ENCODE measurements at regions not wholly inside any gene's neighbourhood (a gene's known extent, or its start where the extent isn't known, plus 50 kb on each side); places are given as distances from the start of the nearest gene placed in this dataset.
"Not testable (repeated sequence)": the region's sequence is repeated elsewhere in the genome, so short reads cannot be mapped to it uniquely, and the experiment has no call there.

DNA sequence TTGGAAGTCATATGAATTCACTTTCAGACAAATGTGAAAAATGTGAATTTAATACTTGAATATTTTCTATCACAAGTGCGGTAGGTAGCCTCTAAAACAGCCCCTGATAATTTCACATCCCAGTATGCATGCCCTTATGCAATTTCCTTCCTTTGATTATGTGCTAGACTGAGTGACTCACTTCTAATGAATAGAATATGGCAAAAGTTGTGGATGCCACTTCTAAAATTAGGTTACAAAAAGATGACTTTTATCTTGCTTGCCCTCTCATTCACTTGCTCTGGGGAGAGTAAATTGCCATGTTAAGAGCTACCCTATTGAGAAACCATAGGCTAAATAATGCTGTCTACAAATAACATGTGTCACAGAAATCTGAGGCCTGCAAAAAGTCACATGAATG is 402.5 kb upstream of the PCDH9 start:
- DNase-seq = no peak

DNA sequence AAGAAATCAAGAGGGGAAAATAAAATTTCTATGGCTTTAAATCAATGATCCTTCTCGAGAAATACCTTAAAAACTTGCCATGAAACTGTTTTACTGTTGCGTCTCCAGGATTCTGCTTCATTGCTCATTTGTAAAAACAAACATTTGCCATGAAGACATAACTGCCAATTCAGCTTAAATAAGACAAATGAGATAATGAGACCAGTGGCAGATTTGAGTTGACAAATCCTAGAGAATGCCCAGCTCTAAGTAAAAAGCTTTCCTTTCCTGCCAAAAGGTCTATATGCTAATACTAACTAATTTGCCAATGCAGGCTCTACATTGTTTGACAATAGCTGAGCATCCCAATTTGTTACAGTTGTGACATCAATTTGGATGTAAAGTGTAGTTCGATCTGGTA is 400.5 kb upstream of the PCDH9 start:
- no peak for DNase-seq

DNA sequence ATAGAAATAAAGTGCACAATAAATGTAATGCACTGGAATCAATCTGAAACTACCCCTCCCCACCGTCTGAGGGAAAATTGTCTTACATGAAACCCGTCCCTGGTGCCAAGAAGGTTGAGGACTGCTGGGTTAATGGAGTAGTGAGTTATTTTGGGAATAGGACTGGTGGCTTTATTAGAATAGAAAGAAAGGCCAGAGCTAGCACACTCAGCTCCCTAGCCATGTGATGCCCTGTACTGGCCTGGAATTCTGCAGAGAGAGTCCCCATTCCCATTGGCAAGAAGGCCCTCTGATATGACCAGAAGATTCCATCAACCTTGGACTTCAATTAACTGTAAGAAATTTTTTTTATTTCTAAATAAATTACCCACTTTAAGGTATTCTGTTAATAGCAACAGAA is 393.5 kb upstream of the PCDH9 start:
- no peak for DNase-seq

DNA sequence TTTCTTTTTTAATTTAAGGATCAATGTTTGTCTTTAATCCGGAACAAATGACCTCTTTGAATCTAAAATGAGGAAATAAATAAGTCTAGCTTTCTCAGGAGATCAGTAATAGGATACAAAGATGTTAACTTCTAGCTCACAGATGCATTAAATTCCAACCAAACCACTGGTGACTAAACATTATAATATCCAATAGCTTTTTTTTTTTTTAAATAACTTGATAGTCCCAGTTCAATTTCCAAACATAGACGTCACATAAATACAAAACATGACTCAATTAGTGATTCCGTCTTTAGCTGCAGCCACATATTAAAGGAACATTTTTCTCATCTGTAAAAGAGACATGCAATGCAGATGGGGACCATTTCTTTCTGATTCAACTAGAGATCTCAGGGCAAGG is 390.5 kb upstream of the PCDH9 start:
- no peak for DNase-seq

DNA sequence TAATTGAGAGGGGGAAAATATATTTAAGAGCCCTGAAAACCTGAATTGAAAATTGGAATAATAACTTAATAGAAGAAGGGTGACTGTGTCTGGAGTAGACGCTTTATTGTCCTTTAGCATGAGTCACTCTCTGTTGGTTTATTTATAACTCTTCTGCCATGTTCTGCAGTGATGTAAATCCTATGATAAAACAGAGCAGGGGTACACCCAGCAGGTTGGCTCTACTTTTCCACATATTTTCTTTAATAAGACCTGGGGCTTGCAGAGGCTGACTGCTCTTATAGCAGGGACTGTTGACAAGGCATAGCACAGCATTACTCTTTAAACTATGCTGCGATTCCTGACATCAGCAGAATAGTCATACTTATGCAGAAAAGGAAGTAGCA is 389.9 kb upstream of the PCDH9 start:
- DNase-seq = no peak

DNA sequence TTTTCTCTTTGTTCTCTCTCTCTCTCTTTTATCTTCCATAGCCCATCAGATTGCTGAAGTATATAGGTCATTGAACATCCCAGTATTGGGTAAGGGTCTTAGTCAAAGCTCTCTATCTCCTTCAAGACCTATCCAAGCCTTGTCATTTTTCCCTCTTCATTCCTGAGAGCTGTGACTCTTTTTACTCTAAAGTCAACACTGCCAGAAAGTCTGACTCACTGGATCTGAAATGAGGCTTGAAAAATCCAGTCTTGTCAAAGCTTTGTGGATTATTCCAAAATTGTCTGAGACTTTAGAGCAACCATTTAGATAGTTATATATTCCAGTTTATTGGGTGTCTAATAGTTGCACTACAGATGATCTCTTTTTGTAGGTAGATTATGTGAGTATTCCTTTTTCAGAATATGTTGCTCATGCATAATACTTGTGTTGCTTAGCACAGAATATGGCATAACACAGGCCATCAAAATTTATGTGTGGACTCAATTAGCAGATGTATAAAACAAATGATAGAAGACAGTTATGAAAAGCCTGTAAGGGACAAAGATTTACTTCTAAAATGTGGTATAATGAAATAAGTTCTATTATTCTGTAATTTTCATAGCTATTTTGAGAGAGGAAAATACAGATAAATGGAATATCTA is 389.3 kb upstream of the PCDH9 start:
- DNase-seq = no peak

DNA sequence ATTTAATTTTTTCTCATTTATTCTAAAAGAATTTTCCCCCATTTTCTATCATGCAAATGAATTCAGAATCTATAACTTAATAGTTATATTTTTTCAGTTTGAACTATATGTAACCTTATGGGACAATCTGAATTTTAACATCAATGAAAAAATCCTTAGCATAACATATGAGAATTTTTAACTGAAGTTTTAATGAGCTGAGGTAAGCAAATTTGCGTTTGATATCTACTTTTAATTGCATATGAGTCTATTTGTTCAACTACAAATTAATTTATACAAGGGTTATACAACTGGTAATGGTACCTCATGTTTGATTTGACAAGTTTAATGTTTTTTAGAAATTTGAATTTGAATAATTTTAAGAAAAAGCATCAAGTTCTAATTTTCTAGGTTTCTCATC is 384.4 kb upstream of the PCDH9 start:
- no peak for DNase-seq

DNA sequence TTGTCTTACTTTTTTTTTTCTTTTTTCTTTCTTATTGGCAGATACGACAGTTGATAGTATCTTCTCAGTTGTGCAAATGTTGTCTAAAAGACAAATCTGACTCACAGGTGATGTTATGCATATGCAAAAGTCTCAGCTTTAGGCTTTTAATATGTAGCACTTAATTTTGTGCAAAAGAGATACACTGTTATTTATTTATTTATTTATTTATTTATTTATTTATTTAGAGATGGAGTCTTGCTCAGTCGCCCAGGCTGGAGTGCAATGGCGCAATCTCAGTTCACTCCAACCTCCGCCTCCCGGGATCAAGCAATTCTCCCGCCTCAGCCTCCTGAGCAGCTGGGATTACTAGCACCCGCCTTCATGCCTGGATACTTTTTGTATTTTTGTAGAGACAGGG is 383.9 kb upstream of the PCDH9 start:
- no peak for DNase-seq

DNA sequence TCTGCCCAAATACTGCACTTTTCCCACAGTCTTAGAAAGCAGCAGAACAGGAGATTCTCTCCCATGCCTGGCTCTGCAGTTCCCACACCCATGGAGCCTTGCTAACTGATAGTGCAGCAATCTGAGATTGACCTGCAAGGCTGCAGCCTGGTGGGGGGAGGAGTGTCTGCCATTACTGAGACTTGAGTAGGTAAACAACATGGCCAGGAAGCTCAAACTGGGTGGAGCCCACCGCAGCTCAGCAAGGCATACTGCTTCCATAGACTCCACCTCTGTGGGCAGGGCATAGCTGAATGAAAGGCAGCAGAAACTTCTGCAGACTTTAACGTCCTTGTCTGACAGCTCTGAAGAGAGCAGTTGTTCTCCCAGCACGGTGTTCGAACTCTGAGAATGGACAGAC is 358.5 kb upstream of the PCDH9 start:
- no peak for DNase-seq

DNA sequence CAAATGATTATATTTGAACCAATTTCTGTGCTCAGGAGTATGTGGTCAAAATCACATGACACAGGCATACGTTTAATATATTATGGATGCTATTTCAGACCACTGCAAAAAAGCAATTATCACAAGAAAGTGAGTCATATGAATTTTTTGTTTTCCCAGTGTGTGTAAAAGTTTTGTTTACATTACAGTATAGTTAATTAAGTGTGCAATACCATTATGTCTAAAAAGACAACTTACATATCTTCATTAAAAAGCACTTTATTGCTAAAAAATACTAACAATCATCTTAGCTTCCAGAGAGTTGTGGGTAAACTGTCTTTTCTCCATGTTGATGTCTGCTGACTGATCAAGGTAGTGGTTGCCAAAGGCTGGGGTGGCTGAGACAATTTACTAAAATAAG is 347.2 kb upstream of the PCDH9 start:
- DNase-seq = no peak

DNA sequence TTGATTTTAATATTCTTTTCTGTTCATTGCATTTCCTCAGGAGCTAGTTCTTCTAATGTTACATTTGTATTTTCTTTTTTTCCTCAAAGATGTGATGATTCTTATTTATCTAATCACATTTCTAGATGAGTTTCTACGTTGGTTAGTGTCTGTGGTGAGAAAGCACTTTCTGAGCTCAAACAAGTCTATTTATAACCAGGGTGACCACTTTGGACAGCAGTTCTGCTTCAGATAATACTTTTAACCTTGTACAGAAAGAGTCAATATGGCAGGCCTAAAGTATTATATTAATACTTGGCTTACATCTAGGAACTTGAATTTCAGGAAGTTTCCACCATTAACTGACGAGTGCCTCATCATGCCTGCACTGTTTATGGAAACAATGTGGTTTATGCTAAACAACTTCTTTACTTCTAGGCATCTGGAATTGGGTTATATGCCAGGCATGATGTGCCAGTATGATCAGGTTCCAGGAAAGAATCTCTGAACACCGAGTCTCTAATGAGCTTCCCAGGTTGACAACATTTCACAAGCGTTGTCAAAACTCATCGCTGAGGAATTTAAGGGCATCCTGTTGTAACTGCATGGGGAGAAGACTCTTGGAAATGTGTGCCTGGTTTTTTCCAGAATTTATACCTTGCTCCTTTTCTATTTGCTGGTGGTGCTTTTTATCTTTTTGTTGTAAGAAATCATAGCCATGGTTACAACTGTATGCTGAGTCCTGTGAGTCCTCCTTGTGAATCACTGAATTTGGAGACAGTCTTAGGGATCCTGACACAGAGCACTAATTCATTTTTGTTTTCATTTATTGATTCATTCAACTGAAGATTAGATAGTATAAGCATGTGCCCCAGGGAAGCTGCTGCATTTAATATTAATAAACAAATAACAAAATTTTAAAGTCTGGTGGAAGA is 344.4 kb upstream of the PCDH9 start:
- no peak for DNase-seq

DNA sequence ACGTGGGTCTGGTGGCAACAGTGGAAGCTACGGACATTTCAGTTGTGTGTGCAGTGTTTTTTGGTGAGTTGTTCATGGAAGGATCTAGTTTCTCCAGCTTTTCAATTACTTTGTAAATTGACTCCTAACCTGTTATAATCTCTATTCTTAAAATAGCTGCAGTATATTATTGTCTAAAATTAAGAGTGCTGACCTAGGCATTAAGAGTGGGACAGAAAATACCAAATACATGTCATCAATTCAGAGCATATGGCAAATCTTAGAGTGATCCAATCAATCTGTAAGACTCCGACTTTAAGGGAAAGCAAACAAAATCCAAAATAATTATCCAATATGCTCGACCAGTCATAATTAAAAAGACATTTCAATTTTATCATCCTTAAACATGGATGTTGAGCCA is 338.1 kb upstream of the PCDH9 start:
- no peak for DNase-seq

DNA sequence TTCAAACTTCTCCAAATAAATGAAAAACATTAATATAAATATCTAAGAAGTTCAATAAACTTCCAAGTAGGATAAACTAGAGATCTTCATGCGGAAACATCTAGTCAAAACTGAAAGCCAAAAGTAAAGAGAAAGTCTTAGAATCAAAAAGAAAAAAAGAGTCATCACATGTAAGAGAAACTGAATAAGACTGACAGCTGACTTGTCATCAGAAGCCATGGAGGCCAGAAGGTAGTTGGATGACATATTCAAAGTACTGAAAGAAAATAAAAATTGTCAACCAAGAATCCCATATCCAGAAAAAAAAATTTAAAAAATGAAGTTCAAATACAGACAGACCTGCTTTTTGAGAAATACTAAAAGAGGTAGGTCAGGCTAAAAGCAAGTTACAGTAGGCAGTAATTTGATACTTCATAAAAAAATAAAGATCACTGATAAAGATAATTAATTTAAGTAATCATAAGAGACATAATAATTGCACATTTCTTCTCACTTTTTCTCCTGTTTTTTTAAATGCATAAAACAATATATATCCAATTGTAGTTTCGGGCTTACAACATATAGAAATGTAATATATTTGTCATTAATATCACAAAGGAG is 327.6 kb upstream of the PCDH9 start:
- DNase-seq = no peak

DNA sequence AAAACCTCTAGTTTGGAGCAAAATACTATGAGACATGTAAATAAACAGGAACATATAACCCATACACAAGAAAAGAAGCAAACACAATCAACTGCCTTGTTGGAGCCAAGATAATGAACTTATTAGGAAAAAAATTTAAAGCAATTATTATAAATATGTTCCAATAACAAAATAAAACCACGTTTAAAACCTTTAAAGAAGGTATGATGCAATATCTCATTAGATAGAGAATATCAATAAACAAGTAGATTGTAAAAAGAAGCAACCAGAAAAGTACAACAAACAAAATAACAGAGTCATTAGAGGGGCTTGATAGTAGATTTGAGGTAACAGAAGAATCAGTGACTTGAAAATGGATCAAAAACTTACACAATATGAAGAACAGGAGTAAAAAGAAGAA is 327.0 kb upstream of the PCDH9 start:
- no peak for DNase-seq

DNA sequence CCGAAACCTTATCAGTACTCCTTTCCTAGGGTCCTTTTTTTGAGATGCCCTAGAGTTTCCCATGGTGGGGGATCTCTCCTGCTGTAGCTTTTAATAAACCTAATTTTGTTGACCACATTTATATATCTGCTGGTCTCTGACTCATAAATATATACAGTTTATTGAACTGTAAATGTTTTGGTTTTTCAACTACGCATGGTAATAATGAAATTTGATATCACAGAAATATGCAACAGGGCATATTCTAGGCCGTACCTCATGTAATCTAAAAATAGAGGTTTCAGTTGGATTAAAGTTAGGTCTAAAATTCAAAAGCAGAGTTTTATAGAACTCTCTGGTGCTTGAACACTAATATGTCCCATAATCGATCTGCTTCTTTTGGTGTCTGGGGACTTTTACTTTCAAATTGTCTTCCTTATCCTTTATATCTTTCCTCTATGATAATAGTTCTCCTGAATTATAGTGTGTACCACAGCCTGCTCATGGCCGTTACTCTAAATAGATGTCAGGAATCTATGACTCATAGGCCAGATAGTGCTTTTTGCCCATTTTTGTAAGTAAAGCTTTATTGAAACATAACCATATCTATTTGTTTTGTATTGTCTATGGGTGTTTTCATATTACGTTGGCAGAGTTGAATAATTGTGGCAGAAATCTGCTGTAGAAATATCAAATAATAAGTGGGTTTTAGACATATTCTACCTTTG is 324.8 kb upstream of the PCDH9 start:
- no peak for DNase-seq

DNA sequence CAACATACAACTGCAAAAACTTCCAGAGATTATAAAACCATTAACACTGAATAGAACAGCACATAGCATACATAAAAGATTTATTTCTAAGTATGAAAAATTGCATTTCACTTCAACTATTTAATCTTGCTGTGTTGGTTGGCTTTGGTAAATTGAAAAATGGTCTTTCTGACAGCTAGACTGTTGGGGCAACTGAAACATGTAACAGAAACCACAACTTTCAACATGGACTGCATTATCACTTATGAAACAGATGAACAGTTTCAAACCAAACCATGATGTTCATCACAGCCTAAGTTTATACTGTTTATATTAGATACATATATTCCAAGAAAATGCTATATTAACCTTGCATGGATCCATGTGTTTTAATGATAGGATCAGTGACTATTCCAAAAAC is 324.1 kb upstream of the PCDH9 start:
- no peak for DNase-seq

DNA sequence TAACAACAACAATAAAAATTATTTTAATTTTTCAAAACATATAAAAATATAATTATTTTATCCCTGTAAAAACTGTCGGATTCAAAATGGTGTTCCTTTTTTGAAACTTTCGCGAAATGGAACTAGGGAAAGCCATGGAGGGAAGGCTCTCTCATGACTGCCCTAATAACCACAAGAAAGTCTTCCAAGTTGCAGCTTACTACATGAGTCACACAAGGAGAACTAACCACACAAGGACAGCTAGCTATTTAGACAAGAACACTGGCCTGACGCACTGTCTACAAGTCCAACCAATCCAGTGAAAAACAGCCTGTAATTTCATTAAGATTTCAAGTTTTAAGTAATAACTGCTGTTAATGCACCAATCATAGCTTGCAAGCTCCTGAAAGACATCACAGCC is 319.2 kb upstream of the PCDH9 start:
- no peak for DNase-seq

DNA sequence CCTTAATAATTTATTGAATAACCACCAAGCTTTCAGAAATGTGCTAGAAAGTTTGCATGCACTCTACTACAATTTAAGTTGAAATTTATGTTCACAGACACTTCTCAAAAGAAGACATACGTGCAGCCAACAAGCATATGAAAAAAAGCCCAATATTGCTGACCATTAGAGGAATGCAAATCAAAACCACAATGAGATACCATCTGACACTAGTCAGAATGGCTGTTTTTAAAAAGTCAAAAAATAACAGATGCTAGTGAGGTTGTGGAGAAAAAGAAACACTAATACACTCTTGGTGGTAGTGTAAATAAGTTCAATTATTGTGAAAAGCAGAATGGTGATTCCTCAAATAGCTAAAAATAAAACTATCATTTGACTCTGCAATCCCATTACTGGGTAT is 308.8 kb upstream of the PCDH9 start:
- no peak for DNase-seq

DNA sequence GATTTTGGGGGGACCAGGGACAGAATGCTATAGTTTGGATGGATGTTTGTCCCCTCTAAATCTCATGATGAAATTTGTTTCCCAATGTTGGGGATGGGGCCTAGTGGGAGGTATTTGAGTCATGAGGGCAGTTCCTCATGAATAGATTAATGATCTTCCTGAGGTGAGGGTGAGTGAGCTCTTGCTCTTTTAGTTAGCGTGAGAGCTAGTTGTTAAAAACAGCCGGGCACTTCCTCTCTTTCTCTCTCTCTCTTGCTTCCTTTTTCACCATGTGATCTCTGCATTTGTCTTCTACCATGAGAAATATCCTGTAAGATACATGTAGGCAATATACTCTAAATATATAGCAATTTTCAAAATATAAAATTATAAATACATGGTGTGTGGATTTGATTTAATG is 290.8 kb upstream of the PCDH9 start:
- no peak for DNase-seq

DNA sequence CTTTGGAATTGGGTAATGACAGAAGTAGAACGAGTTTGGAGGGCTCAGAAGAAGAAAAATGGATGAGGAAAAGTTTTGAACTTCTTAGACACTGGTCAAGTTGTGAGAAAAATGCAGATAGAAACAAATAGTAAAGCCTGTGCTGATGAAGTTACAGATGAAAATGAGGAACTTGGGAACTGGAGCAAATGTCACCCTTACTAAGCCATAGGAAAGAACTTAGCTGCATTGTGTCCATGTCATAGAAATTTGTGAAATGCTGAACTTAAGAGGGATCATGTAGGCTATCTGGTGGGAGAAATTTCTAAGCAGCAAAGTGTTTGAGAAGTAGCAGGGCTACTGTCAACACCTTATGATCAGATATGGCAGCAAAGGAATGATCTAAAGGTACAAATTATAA is 289.2 kb upstream of the PCDH9 start:
- no peak for DNase-seq

DNA sequence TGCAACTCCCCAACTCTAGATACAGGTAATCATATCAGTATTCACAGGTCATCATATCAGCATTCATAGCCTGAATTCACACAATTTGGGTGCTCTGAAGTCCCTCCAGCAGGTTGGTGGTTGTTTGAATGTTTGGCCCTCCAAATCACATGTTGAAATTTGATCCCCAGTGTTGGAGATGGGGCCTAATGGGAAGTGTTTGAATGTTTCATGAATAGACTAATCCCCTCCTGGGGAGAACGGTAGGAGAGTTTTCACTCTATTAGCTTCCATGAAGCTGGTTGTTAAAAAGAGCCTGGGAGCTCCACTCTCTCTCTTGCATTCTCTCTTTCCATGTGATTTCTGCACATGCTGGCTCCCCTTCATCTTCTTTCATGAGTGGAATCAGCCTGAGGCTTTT is 288.6 kb upstream of the PCDH9 start:
- DNase-seq = no peak

DNA sequence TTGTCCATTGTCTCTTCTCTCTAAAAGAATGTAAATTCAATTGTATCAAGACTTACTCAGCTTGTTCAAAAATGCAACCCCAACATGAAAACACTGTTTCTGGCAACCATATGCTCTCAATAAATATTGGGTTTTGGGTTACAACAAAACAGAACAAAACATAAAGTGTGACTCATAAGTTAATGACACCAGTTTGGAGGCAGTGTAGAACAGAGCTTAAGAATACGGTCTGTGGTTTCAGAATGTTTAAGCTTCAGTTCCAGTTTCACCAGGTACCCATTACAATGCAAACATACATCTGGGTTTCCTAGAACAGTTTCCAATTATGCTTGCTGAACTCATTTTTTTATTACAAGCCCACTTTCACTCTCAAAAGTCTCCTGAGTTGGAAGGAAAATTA is 285.8 kb upstream of the PCDH9 start:
- no peak for DNase-seq

DNA sequence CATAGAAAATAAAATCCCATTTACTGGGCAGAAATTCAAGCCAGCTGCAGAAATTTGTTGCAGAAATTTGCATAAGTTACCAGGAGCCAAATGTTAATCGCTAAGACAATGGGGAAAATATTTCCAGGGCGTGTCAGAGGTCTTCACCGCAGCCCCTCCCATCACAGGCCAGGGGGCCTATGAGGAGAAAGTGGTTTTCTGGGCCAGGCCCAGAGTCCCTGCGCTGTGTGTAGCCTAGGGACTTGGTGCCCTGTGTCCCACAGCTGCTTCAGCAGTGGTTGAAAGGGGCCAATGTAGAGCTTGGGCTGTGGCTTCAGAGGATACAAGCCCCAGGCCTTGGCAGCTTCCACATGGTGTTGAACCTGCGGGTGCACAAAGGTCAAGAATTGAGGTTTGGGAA is 278.9 kb upstream of the PCDH9 start:
- DNase-seq = no peak

DNA sequence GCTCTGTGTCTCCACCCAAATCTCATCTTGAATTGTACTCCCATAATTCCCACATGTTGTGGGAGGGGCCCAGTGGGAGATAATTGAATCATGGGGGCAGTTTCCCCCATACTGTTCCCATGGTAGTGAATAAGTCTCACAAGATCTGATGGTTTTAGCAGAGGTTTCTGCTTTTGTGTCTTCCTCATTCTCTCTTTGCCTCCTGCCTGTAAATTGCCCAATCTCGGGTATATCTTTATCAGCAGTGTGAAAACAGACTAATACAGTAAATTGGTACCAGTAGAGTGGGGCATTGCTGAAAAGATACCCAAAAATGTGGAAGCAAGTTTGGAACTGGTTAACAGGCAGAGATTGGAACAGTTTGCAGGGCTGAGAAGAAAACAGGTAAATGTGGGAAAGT is 278.1 kb upstream of the PCDH9 start:
- not testable (repeated sequence) for DNase-seq
